Neural progenitor cell (in vitro differentiated cells): ENCODE measurements at regions not wholly inside any gene's neighbourhood (a gene's known extent, or its start where the extent isn't known, plus 50 kb on each side); places are given as distances from the start of the nearest gene placed in this dataset.

Source experiments
- DNase-seq: peaks from one replicate; pipeline ENCODE4 v3.0.0-alpha.2; 2016; ENCODE audit warnings: low spot score
- H2AFZ ChIP-seq: fragments of 200-600 bp; sonication (generic); replicated peaks from 2 replicates; pipeline ENCODE4 v1.6.1; 2016; ENCODE audit warnings: antibody characterized with exemption
- H3F3A ChIP-seq: fragments of 200-600 bp; sonication (generic); 2 replicates; pipeline ENCODE4 v1.6.1; 2016; ENCODE audit warnings: antibody characterized with exemption, low read depth
- H3K27ac ChIP-seq: fragments of 200-600 bp; sonication (generic); 2 replicates; pipeline ENCODE4 v1.5.1; 2016; ENCODE audit warnings: mild to moderate bottlenecking
- H3K27me3 ChIP-seq: fragments of 200-600 bp; sonication (generic); 2 replicates; pipeline ENCODE4 v1.6.1; 2016; ENCODE audit warnings: mild to moderate bottlenecking, moderate library complexity
- H3K36me3 ChIP-seq: fragments of 200-600 bp; sonication (generic); 2 replicates; pipeline ENCODE4 v1.5.1; 2016
- H3K4me1 ChIP-seq: fragments of 200-600 bp; sonication (generic); 2 replicates; pipeline ENCODE4 v1.6.1; 2016; ENCODE audit warnings: mixed run types
- H3K4me2 ChIP-seq: fragments of 200-600 bp; sonication (generic); 2 replicates; pipeline ENCODE4 v1.6.1; 2016
- H3K4me3 ChIP-seq: fragments of 200-600 bp; sonication (generic); 2 replicates; pipeline ENCODE4 v1.5.1; 2016
- H3K79me2 ChIP-seq: fragments of 200-600 bp; sonication (generic); 2 replicates; pipeline ENCODE4 v1.6.1; 2016; ENCODE audit warnings: low read depth
- H3K9ac ChIP-seq: fragments of 200-600 bp; sonication (generic); 2 replicates; pipeline ENCODE4 v1.6.1; 2016
- H3K9me3 ChIP-seq: fragments of 200-600 bp; sonication (generic); 2 replicates; pipeline ENCODE4 v1.5.1; 2016; ENCODE audit warnings: low read depth
- H4K20me1 ChIP-seq: fragments of 200-600 bp; sonication (generic); 2 replicates; pipeline ENCODE4 v1.6.1; 2016; ENCODE audit warnings: low read depth
- H3K27ac Mint-ChIP-seq: 3 replicates; pipeline ENCODE4 v1.8.0; 2021; ENCODE audit warnings: mixed read lengths
- H3K27me3 Mint-ChIP-seq: 2 replicates; pipeline ENCODE4 v1.8.0; 2022; ENCODE audit warnings: low read depth, mild to moderate bottlenecking, inconsistent platforms, moderate library complexity, mixed read lengths; ENCODE audit not compliant: insufficient read depth
- H3K36me3 Mint-ChIP-seq: 3 replicates; pipeline ENCODE4 v1.8.0; 2021; ENCODE audit warnings: mixed read lengths
- H3K4me1 Mint-ChIP-seq: 3 replicates; pipeline ENCODE4 v1.8.0; 2021; ENCODE audit warnings: mixed read lengths
- H3K4me3 Mint-ChIP-seq: 3 replicates; pipeline ENCODE4 v1.8.0; 2021; ENCODE audit warnings: mild to moderate bottlenecking, moderate library complexity, mixed read lengths
- H3K9me3 Mint-ChIP-seq: 3 replicates; pipeline ENCODE4 v1.8.0; 2020; ENCODE audit warnings: mixed read lengths
- CTCF ChIP-seq: fragments of 200-600 bp; sonication (generic); IDR thresholded peaks from 2 replicates; pipeline ENCODE4 v1.5.1; 2017; ENCODE audit warnings: antibody characterized with exemption, mild to moderate bottlenecking
- EZH2 ChIP-seq: fragments of 200-600 bp; sonication (generic); IDR thresholded peaks from 2 replicates; pipeline ENCODE4 v1.6.1; 2017; ENCODE audit warnings: antibody characterized with exemption, mild to moderate bottlenecking, moderate library complexity
- EZH2phosphoT487 ChIP-seq: fragments of 200-600 bp; sonication (generic); IDR thresholded peaks from 2 replicates; pipeline ENCODE4 v1.6.1; 2017; ENCODE audit warnings: antibody characterized with exemption

- H3K4me2 ChIP-seq, result no peak overlapping the region
- no peak overlapping the region for H3K4me3 ChIP-seq
- no peaks in the 10 kb centered on the region for H3K36me3 Mint-ChIP-seq
- H4K20me1 ChIP-seq, result no peaks in the 10 kb centered on the region
- H3K4me3 Mint-ChIP-seq, result no peak overlapping the region
- H3K4me1 ChIP-seq, result peaks cover 26% of the 10 kb centered on the region
- H3K4me1 Mint-ChIP-seq, result peaks cover 24% of the 10 kb centered on the region
- H3K9me3 Mint-ChIP-seq, result no peaks in the 10 kb centered on the region
- no peak overlapping the region for H3K27ac Mint-ChIP-seq
- TF ChIP-seq CTCF, result no peak
- TF ChIP-seq EZH2phosphoT487, result no peak
- TF ChIP-seq EZH2, result no peak
- no peaks in the 10 kb centered on the region for H3K79me2 ChIP-seq
- no peak overlapping the region for H2AFZ ChIP-seq
- H3K27me3 Mint-ChIP-seq, result no peaks in the 10 kb centered on the region
- H3K9me3 ChIP-seq, result no peaks in the 10 kb centered on the region
- no peak overlapping the region for H3K9ac ChIP-seq
- no peak for DNase-seq
- H3K27me3 ChIP-seq, result peaks cover 4% of the 10 kb centered on the region
- H3K36me3 ChIP-seq, result no peaks in the 10 kb centered on the region
- H3F3A ChIP-seq, result peaks cover 7% of the 10 kb centered on the region
- no peak overlapping the region for H3K27ac ChIP-seq
Observed at GRCh38 chr18:57211412-57211750, 64.5 kb downstream of the BOD1L2 start.

- H3K36me3 ChIP-seq, result no peaks in the 10 kb centered on the region
- H3K9me3 ChIP-seq, result no peaks in the 10 kb centered on the region
- peaks cover 7% of the 10 kb centered on the region for H3F3A ChIP-seq
- H3K4me3 ChIP-seq, result no peak overlapping the region
- Mint-ChIP-seq H3K4me1 (peaks cover 24% of the 10 kb centered on the region), H3K36me3 (no peaks in the 10 kb centered on the region), H3K27me3 (no peaks in the 10 kb centered on the region), H3K4me3 (no peak overlapping the region), H3K9me3 (no peaks in the 10 kb centered on the region), H3K27ac (no peak overlapping the region)
- no peak overlapping the region for H2AFZ ChIP-seq
- peaks cover 22% of the 10 kb centered on the region for H3K4me1 ChIP-seq
- H3K79me2 ChIP-seq, result no peaks in the 10 kb centered on the region
- DNase-seq, result no peak
- TF ChIP-seq EZH2phosphoT487 (no peak), CTCF (no peak), EZH2 (no peak)
- H4K20me1 ChIP-seq, result no peaks in the 10 kb centered on the region
- H3K9ac ChIP-seq, result no peak overlapping the region
- H3K27ac ChIP-seq, result no peak overlapping the region
- H3K4me2 ChIP-seq, result no peak overlapping the region
- peaks cover 4% of the 10 kb centered on the region for H3K27me3 ChIP-seq
Observed at GRCh38 chr18:57211776-57212175, 64.9 kb downstream of the BOD1L2 start.

- Histone ChIP-seq H3K9ac (no peak overlapping the region), H3F3A (peaks cover 7% of the 10 kb centered on the region), H3K27ac (no peak overlapping the region), H3K9me3 (no peaks in the 10 kb centered on the region), H3K36me3 (no peaks in the 10 kb centered on the region), H3K4me2 (no peak overlapping the region), H3K79me2 (no peaks in the 10 kb centered on the region), H3K4me3 (no peak overlapping the region), H3K27me3 (peaks cover 4% of the 10 kb centered on the region), H3K4me1 (peaks cover 18% of the 10 kb centered on the region), H2AFZ (no peak overlapping the region), H4K20me1 (no peaks in the 10 kb centered on the region)
- H3K9me3 Mint-ChIP-seq, result no peaks in the 10 kb centered on the region
- H3K36me3 Mint-ChIP-seq, result no peaks in the 10 kb centered on the region
- H3K4me3 Mint-ChIP-seq, result no peak overlapping the region
- DNase-seq, result no peak
- TF ChIP-seq CTCF (no peak), EZH2phosphoT487 (no peak), EZH2 (no peak)
- H3K27me3 Mint-ChIP-seq, result no peaks in the 10 kb centered on the region
- H3K27ac Mint-ChIP-seq, result no peak overlapping the region
- H3K4me1 Mint-ChIP-seq, result peaks cover 20% of the 10 kb centered on the region
Observed at GRCh38 chr18:57212678-57213077, 65.8 kb downstream of the BOD1L2 start.

- no peaks in the 10 kb centered on the region for H3K9me3 Mint-ChIP-seq
- no peaks in the 10 kb centered on the region for H3K27me3 Mint-ChIP-seq
- Histone ChIP-seq H3K79me2 (no peaks in the 10 kb centered on the region), H4K20me1 (no peaks in the 10 kb centered on the region), H3K27ac (no peak overlapping the region), H3K9ac (no peak overlapping the region), H3K4me3 (no peak overlapping the region), H3K4me1 (peaks cover 10% of the 10 kb centered on the region), H3K27me3 (no peaks in the 10 kb centered on the region), H3K4me2 (no peak overlapping the region), H3K9me3 (no peaks in the 10 kb centered on the region), H2AFZ (no peak overlapping the region), H3F3A (peaks cover 3% of the 10 kb centered on the region), H3K36me3 (no peaks in the 10 kb centered on the region)
- TF ChIP-seq EZH2 (no peak), EZH2phosphoT487 (no peak), CTCF (no peak)
- H3K4me3 Mint-ChIP-seq, result no peak overlapping the region
- H3K4me1 Mint-ChIP-seq, result peaks cover 10% of the 10 kb centered on the region
- DNase-seq, result no peak
- H3K36me3 Mint-ChIP-seq, result no peaks in the 10 kb centered on the region
- no peak overlapping the region for H3K27ac Mint-ChIP-seq
Observed at GRCh38 chr18:57214976-57215375, 68.1 kb downstream of the BOD1L2 start.
